ENCODE measurements at regions not wholly inside any gene's neighbourhood (a gene's known extent, or its start where the extent isn't known, plus 50 kb on each side); places are given as distances from the start of the nearest gene placed in this dataset.

GRCh38 chr6:164200071-164200470 lies 785.6 kb downstream of the QKI start:
- no peaks in the 10 kb centered on the region for H3K36me3 ChIP-seq
- TF ChIP-seq, protein P1, sequence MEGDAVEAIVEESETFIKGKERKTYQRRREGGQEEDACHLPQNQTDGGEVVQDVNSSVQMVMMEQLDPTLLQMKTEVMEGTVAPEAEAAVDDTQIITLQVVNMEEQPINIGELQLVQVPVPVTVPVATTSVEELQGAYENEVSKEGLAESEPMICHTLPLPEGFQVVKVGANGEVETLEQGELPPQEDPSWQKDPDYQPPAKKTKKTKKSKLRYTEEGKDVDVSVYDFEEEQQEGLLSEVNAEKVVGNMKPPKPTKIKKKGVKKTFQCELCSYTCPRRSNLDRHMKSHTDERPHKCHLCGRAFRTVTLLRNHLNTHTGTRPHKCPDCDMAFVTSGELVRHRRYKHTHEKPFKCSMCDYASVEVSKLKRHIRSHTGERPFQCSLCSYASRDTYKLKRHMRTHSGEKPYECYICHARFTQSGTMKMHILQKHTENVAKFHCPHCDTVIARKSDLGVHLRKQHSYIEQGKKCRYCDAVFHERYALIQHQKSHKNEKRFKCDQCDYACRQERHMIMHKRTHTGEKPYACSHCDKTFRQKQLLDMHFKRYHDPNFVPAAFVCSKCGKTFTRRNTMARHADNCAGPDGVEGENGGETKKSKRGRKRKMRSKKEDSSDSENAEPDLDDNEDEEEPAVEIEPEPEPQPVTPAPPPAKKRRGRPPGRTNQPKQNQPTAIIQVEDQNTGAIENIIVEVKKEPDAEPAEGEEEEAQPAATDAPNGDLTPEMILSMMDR (IDR thresholded peaks at IDR 0.05): no peak
- TF ChIP-seq POLR2AphosphoS5 (IDR thresholded peaks at IDR 0.05; ENCODE audit: insufficient read depth in 1 of 2, low read depth in 1 of 2) (no peak), POLR2A (IDR thresholded peaks at IDR 0.05) (no peak)
- no peak for DNase-seq (ENCODE audit: extremely low spot score in 2 of 2)
- no peak overlapping the region for H3K4me3 ChIP-seq
- H3K27me3 ChIP-seq: no peaks in the 10 kb centered on the region
- H3K4me1 ChIP-seq: no peaks in the 10 kb centered on the region
- intact Hi-C loops (cut with DNase I): no loop called here
- H3K9me3 ChIP-seq: no peaks in the 10 kb centered on the region
- H3K27ac ChIP-seq: no peak overlapping the region

GRCh38 chr6:164195942-164196281 lies 781.4 kb downstream of the QKI start:
- Histone ChIP-seq H3K4me3 (no peak overlapping the region), H3K27me3 (no peaks in the 10 kb centered on the region), H3K27ac (no peak overlapping the region), H3K36me3 (no peaks in the 10 kb centered on the region), H3K9me3 (no peaks in the 10 kb centered on the region), H3K4me1 (no peaks in the 10 kb centered on the region)
- intact Hi-C loops (cut with DNase I): no loop called here
- DNase-seq (ENCODE audit: extremely low spot score in 2 of 2): no peak
- no peak for TF ChIP-seq POLR2A (IDR thresholded peaks at IDR 0.05)
- TF ChIP-seq POLR2AphosphoS5 (IDR thresholded peaks at IDR 0.05; ENCODE audit: insufficient read depth in 1 of 2, low read depth in 1 of 2): no peak
- TF ChIP-seq, protein P1 (IDR thresholded peaks at IDR 0.05): no peak

- intact Hi-C loops (cut with DNase I): no loop called here
- Histone ChIP-seq H3K36me3 (no peaks in the 10 kb centered on the region), H3K9me3 (no peaks in the 10 kb centered on the region), H3K27me3 (no peaks in the 10 kb centered on the region), H3K4me3 (no peak overlapping the region), H3K4me1 (no peaks in the 10 kb centered on the region), H3K27ac (no peak overlapping the region)
- TF ChIP-seq, protein P1 (IDR thresholded peaks at IDR 0.05): no peak
- TF ChIP-seq POLR2AphosphoS5 (IDR thresholded peaks at IDR 0.05; ENCODE audit: insufficient read depth in 1 of 2, low read depth in 1 of 2): no peak
- TF ChIP-seq POLR2A (IDR thresholded peaks at IDR 0.05): no peak
- no peak for DNase-seq (ENCODE audit: extremely low spot score in 2 of 2)
These were observed 780.9 kb downstream of the QKI start for GRCh38 chr6:164195278-164195941.

- H3K36me3 ChIP-seq: no peaks in the 10 kb centered on the region
- intact Hi-C loops (cut with DNase I): no loop called here
- no peaks in the 10 kb centered on the region for H3K9me3 ChIP-seq
- TF ChIP-seq POLR2AphosphoS5 (IDR thresholded peaks at IDR 0.05; ENCODE audit: insufficient read depth in 1 of 2, low read depth in 1 of 2) (no peak), POLR2A (IDR thresholded peaks at IDR 0.05) (no peak)
- TF ChIP-seq, protein P1 (IDR thresholded peaks at IDR 0.05): no peak
- DNase-seq (ENCODE audit: extremely low spot score in 2 of 2): no peak
- no peak overlapping the region for H3K27ac ChIP-seq
- H3K4me1 ChIP-seq: no peaks in the 10 kb centered on the region
- no peak overlapping the region for H3K4me3 ChIP-seq
- no peaks in the 10 kb centered on the region for H3K27me3 ChIP-seq
These were observed 774.3 kb downstream of the QKI start for GRCh38 chr6:164188861-164189260.

GRCh38 chr6:164185471-164185871 lies 771.0 kb downstream of the QKI start:
- no peaks in the 10 kb centered on the region for H3K27me3 ChIP-seq
- H3K4me1 ChIP-seq: no peaks in the 10 kb centered on the region
- H3K27ac ChIP-seq: no peak overlapping the region
- TF ChIP-seq POLR2AphosphoS5 (IDR thresholded peaks at IDR 0.05; ENCODE audit: insufficient read depth in 1 of 2, low read depth in 1 of 2) (no peak), POLR2A (IDR thresholded peaks at IDR 0.05) (no peak)
- TF ChIP-seq, protein P1 (IDR thresholded peaks at IDR 0.05): no peak
- no peaks in the 10 kb centered on the region for H3K36me3 ChIP-seq
- intact Hi-C loops (cut with DNase I): no loop called here
- H3K9me3 ChIP-seq: no peaks in the 10 kb centered on the region
- H3K4me3 ChIP-seq: no peak overlapping the region
- DNase-seq (ENCODE audit: extremely low spot score in 2 of 2): no peak
